Embryonic facial prominence (tissue), 1 donor: ENCODE measurements at regions not wholly inside any gene's neighbourhood (a gene's known extent, or its start where the extent isn't known, plus 50 kb on each side); places are given as distances from the start of the nearest gene placed in this dataset.

ENCODE experiments used
- DNase-seq: peaks from one replicate; pipeline ENCODE4 v3.0.0-alpha.2; 2016; ENCODE audit errors: extremely low spot score

DNA sequence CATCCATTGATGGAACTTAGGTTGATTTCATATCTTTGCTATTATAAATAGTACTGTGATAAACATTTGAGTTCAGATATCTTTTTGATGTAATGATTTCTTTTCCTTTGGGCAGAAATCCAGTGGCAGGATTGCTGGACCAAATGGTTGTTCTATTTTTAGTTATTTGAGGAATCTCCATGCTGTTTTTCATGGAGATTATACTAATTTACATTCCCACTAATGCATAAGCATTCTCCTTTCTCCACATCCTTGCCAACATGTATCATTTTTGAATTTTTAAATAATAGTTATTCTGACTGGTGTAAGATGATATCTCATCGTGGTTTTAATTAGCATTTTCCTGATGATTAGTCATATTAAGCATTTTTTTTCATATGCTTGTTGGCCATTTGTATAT lies 144.0 kb upstream of the SUCLG2 start:
- DNase-seq: no peak

DNA sequence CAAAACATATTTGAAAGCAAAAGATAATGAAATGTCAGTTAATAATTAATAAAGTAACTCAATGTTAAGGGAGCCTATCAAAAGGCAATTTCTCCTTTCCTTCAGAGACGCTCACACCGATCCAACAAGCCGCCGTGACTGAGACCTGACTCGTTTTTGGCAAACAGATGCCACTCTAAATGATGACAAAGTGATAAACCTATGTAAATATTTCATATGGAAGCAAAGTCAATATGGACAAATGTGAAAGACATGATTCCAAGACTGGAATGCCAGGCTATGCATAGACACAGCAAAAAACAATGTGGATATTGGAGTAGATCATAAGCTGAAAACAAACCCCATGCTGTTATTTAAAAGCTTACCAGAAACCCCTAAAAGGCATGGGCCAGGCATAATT lies 137.2 kb upstream of the SUCLG2 start:
- no peak for DNase-seq

DNA sequence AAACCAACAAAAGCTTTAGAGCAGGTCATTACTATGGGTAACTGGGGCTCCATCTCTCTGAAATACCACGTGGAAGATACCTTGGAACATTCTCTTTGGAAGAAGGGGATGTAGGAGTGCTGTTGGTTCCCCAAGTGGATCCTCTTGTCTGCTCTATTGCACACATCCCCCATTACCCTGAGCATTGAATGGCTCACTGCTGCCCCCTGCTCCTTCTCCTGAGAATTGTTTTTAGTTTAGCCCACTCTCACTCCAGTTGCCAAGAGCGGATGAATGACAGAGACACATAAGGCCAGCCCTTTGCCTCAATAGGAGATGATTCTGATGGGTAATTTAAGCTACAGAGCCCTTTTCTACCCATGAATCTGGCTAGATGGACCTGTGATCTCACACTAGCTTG lies 135.6 kb upstream of the SUCLG2 start:
- no peak for DNase-seq

DNA sequence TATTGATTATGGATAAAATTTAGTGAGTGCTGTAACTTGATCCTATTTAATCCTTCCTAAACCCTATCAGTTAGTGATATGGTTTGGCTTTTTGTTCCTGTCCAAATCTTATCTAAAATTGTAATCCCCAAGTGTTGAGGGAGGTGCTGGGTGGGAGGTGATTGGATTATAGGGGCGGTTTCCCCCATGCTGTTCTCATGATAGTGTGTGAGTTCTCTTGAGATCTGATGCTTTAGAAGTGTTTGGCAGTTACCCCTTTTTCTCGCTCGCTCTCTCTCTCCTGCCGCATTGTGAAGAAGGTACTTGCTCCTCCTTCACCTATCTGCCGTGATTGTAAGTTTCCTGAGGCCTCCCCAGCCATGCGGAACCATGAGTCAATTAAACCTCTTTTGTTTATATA lies 134.0 kb upstream of the SUCLG2 start:
- DNase-seq: no peak

DNA sequence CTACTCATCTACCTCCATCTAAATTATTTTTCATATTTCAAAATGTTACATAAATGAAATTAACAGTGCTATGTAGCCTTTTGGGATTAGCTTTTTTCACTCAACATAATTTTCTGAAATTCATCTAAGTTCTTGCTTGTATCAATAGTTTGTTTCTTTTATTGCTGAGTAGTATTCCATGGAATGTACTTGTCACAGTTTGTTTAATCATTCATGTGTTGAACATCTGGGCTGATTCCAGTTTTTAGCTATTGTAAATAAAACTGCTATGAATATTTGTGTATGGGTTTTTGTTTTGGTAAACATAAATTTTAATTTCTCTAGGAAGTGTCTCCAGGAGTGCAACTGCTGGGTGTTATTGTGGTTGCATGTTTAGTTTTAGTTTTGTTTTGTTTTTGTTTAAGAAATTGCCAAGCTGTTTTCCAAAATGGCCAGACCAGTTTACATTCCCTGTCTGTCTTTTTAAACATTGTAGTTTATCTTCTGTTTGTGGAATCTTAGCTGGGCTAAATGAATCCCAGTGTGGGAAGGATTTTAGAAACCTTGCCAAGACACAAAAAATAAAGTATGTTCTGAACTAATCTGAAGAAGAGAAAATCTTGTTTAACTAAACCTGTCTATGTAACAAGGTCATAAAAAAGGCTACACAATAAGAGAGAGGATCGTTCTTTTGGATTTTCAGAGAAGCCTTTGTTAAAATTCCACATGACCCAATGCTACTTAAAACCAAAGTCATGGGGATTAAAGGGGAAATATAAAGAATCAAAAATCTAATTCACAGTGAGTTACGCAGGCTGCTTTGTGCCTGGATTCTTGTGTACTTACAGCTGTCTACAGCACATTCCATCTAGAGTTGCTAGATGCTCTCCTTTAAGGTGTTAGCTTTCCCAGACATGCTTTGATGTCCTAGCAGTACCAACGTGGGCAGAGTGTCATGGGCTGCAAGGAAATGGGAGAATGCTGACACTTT lies 129.2 kb upstream of the SUCLG2 start:
- DNase-seq: no peak

DNA sequence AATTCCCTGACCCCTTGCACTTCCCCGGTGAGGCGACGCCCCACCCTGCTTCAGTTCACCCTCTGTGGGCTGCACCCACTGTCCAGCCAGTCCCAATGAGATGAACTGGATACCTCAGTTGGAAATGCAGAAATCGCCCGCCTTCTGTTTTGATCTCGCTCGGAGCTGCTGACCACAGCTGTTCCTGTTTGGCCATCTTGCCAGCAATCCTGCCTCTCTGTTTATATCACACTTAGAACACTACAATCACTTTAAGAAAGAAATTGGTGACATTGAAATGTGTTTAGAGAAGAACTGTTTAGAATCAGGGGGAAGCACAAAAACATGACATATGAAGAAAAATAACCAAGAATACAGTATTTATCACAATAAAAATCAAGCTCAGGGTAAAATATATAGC lies 127.5 kb upstream of the SUCLG2 start:
- DNase-seq: no peak

DNA sequence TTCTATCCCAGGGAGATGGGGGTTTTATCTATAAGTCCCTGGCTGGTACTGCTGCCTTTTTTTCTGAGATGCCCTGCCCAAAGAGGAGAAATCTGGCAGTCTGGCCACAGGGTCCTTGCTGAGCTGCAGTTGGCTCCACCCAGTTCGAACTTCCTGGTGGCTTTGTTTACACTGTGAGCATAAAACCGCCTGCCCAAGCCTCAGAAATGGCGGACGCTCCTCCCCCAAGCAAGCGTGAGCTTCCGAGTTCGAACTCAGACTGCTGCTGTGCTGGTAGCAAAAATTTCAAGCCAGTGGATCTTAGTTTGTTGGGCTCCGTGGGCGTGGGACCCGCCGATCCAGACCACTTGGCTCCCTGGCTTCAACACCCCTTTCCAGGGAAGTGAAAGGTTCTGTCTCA lies 126.8 kb upstream of the SUCLG2 start:
- DNase-seq: no peak

DNA sequence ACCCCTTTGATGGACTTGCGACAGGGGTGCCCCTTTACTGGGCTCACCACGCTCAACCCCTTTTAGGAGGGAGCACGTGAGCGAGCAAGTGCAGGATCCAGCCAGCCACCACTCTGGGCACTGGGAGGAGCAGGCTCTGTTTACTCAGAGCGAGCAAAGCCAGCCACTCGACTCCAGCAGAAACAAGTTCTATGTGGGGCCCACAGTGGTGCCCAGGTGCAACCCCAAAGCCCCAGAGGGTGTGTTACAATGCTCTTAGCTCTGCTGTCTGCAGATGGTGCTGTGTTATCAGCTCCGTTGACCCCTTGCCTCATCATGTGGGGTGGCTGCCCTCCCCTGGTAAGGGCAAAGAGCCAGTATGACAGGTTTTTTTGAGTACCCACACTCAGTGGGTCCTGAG lies 120.3 kb upstream of the SUCLG2 start:
- no peak for DNase-seq

DNA sequence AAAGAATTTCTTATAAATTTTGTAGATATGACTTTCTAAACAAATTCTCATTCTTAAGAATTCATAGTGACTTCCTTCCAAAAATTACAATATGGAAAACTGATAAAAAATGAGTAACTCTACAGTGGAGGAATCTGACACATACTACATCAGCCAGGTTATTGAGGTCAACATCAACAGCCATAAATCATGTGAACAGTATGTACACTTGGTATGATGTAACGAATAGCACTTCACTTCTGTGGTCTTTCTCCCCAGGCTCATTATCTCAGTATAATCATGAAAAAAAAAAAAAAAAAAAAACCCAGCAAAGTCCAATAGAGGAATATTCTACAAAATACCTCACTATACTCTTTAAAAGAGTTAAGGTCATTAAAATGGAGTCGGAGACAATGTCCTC lies 111.2 kb upstream of the SUCLG2 start:
- no peak for DNase-seq

DNA sequence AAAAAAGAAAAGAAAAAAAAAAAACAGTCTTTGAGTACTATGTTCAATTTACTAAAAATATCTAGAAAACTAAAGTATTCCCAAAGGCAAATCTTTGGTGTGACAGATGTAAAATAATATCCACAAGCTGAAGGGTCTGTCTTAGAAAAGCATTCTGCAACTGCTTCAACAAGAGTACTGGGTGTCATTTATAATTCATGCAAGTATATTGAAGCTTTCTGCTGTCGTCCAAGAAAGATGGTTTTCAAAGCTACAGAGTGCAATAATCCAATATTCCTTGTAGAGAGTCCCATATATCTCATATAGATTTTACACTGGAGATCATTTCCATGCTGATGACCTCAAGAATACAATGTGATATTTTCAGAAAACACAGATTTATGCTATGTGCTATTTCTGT lies 90.9 kb upstream of the SUCLG2 start:
- DNase-seq: no peak

DNA sequence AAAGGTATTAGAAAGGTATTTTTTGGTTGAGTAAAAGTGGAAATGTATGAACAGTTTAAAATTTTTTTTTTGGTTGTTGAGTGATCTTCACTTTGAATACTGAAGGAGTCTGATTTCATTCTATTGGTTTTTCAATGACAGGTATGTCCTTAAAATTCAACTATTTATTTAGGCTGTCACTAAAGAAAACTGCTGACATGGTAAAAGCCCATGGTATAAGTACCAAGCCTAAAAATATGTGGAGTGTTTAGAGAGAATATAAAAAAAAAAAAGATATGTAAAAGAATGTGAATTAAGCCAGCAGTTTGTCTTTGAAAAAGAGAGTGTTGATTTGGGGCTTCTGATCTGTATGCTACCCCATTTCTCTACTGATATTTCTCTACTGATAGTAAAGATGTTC lies 90.3 kb upstream of the SUCLG2 start:
- no peak for DNase-seq

DNA sequence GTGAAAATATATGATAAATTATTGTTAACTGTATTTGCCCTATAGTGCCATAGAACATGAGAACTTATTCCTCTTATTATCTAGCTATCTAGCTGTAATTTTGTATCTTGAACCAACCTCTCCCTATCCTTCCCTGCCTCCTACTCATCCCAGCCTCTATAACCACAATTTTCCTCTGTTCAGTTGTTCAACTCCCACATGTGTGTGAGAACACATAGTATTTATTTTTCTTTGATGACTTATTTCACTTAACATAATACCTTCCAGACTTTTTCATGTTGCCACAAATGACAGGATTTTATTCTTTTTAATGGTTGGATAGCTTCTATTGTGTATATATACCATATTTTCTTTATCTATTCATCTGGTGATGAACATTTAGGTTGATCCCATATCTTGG lies 85.4 kb upstream of the SUCLG2 start:
- no peak for DNase-seq

DNA sequence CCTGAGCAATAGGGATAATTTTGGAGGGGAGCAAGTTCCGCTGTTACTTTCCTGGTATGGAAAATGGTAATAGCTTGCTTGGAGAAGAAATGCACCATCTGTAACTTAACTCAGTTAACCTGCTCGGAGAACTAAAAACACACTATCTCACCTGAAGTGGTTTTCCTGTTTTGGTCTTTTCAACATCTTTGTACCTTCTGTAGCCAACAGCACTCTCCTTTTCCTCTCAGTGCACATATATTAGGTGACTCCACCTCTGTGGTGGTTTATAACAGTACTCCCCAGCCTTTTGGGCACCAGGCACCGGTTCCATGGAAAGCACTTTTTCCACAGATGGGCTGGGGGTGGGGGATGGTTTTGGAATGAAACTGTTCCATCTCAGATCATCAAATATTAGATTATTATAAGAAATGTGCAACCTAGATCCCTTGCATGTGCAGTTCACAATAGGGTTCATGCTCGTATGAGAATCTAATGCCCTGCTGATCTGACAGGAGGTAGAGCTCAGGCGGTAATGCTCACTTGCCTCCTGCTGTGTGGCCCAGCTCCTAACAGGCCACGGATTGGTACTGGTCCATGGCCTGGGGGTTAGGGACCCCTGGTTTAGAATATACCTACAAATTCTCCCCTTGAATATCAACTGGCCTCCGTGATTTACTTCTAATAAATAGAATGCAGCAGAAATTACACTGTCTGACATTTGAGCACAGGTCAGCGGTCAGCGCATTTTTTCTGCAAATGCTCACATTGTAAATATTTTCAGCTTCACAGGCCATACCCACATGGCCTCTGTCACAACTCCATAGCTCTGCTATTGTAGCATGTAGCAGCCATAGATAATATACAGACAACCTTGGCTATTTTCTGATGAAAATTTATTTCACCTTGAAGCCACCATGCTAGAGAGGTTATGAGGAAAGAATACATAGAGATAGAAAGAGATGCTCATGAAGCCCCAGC lies 83.8 kb upstream of the SUCLG2 start:
- DNase-seq: no peak

DNA sequence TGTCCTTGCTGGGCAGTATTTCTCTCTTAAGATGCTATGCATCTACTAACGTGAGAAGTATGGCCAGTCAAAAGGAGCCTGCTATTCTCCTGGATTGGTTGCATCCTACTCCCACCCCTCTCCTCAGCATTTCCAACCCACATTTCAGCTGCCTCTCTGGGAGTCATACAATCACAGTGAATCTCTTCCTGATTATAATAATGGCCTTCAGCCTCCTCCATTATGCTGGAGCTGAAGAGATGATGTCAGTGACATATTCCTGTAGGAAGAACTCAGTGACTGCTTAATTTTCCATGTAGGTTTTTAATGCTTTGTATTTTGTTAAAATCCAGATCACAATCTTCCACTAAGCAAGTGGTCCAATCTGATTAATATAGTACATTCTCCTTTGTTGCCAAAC lies 82.7 kb upstream of the SUCLG2 start:
- no peak for DNase-seq

DNA sequence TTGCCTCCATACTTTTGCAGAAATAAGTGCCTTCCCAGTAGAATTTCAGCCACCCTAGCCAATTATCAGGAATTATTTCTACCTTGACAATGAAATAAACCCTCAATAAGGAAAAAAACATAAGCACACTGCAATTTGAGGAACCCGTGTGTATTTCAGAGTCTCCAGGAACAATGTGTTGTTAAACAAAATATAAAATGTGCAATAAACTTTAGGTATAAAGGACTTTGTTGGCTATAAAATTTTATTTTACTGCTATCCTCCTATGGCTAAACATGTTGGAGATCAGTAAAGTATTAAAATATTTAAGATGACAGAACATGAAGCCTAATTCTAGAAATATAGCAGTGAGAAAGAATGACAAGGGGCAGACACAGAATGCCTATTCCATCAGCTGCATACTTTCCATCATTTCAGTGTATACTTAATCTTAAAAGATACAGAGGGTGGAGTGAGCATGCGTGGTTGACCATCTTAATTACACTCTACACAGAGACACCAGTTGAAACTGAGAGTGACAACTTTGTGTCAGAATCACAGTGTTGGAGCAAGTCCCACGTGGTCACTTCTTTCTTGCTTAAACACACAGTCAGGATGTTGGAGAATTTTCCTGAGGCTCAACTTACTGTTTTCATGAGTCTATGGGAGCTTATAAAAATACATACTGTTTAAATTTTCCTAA lies 79.0 kb upstream of the SUCLG2 start:
- no peak for DNase-seq

DNA sequence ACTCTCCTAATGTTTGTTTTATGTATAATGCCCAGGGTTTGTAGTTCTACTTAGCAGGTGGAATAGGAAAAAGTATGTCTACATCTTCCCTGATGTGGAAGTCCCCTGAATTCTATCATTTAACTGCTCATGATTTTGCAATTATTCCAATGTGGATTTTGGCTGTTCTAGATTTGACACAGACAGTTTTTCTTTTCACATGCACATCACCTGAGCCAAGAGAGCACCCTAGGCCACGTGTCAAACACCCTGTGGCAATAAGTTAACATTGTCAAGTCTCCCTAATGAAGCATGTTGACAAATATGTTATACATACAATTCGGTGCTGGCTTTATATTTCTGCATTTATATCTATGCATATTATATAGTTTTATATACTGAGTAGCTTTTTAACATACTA lies 70.0 kb upstream of the SUCLG2 start:
- DNase-seq: no peak

DNA sequence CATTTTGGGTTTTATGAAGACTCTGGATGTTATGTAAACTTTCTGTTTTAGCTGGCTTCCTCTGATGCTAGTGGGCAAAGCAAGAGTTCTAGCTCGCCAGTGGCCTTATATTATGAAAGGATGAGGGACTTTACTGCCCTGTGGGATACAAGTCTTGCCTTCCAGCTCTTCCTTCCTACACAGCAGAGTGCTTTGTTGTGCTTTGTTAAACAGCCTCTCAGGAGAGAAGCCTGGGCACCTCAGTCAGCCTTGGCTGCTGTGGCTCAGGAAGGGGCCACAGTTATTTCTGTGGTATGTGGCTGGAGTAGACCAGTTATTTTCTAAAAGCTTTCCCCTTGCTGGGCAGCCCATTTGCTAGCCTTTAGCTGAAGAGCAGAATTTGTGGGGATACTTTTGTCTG lies 69.5 kb upstream of the SUCLG2 start:
- DNase-seq: no peak

DNA sequence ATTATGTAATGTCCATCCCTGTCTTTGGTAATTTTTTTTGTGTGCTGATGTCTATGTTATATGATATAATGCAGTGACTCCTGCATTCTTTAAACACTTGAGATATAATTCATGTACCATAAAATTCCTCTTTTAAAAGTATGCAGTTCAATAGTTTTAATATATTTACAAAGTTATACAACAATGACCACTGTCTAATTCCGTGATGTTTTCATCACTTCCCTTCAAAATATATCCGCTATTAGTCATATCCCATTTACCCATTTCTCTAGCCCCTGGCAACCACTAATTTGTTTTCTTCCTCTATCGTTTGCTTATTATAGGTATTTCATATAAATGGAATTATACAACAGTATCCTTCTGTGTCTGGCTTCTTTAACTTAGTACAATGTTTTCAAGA lies 64.9 kb upstream of the SUCLG2 start:
- no peak for DNase-seq

DNA sequence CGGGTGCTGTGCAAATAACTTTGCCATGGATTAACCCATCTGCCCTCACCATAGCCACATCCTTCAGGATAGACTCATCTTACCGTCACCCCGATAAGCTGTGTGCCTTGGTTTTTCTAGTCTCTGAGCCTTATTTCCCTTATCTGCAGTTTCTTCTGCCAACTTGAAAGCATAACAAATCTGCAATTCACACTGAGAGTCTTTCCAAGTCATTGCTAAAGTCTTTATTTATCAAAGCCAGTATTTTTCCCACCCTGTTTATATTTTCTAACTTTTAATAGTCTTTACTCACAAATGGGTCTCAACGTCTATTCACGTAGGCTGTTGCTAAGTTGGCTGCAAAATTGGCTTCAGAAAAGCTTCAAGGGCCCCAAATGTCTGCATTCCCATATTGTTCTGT lies 61.6 kb upstream of the SUCLG2 start:
- DNase-seq: no peak

DNA sequence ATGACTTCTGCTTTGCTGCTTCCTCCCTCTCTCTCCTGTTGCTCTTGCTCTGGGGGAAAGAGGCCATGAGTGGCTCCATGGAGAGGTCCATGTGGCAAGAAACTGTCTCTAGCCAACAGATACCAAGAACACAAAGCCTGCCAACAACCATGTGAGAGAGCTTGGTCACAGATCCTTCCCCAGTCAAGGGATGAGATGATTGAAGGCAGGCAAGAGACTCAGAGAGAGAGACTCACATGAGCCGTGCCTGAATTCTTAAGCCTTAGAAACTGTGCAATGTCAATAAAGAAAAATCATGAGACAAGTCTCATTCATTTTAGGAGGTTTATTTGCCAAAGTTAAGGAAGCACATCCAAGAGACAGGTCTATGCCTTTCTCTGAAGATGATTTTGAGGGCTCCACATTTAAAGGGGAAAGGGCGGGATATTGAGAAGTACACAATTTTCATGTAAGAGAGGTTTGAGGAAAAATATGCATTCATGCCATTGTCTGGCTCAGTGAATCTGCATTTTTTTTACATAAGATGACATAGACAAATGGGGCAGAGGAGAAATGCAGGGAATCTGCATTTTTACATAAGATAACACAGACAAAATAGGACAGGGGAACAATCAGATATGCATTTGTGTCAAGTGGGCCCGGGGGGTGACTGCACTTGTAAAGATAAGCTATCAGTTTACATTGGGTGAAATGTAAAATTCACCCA lies 59.5 kb upstream of the SUCLG2 start:
- no peak for DNase-seq

DNA sequence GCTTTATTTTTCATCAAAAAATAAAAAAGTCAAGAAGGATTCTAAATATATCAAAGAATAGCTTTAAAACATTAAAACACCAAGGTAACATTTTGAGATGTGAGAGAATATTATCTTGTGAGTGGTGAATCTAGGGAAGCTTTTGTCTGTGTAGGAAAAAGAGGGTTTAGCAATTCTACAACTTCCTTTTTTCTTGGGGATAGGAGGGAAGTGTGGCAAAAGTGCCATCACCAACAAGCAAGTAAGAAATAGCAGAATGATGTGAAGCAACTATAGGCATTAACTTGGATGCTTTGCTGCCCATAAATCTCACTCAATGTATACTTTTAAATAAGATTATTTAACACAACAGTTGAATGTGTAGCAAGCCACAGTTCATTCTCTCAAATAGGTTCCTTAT lies 57.8 kb upstream of the SUCLG2 start:
- DNase-seq: no peak

DNA sequence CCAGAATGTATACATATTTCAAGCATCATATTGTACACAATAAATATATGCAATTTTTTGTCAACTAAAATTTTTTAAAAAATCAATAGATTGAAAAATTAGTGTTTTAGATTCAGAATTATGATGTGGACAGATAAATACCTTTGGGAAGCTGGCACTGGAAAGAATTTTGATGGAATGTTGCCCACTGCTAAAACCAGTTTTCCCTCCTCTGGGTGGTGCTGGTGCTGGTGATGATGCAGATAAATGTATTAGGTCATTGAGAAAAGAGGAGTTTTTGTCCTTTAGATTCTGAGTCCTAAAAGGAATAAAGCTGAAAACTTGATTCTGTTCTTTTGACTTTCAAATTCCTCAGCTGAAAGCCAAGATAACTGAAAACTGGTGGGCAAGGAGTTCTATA lies 56.0 kb upstream of the SUCLG2 start:
- DNase-seq: no peak
